ENCODE measurements at regions not wholly inside any gene's neighbourhood (a gene's known extent, or its start where the extent isn't known, plus 50 kb on each side); places are given as distances from the start of the nearest gene placed in this dataset.

DNA sequence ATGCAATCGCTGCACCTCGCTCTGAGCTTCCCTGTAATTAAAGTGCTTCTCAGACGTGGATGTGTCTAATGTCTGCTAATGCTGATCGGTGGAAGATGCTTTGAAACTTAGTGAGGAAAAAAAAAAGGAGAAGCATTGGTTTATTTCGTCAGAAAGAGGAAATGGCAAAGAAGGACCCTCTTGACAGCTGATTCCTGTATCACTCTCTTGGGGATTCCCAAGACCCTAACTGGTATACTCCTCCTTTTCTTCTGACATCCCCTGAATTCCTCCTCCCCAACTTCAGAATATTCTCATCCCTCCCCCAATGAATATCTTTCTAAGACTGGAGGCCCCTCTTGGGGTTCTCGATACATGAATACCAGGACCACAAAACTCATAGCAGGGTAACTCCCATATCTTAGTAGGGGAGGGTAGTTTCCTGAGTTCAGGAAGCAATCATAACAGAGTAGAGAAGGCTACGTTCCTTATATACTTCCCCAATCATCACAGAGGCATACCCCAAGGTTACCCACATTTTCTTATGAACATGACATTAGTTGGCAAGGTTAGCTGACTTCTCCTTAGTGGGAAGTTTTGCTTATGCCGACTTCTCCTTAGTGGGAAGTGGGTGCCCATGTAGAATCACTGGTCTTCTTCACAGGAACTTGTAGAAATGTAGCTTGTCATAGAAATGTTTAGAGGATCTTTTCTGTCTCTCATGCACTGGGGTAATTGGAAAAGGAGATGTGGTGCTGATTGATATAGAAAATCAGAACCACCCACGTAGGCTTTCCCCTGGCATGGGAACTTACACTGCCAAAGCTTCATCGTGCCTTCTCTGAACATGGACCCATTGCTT lies 63.8 kb upstream of the ATXN1 start:
- no peak for ATAC-seq (ENCODE audit: low read depth)
- intact Hi-C loops (cut with micrococcal nuclease), result no loop called here
- Histone ChIP-seq H2AK5ac (ENCODE audit: low read depth, low read length) (no peak overlapping the region), H2BK5ac (ENCODE audit: low read depth, low read length, poor library complexity, severe bottlenecking) (no peak overlapping the region), H2AK9ac (replicated peaks; ENCODE audit: low read depth, low read length, poor library complexity) (no peak overlapping the region), H3K27me3 (ENCODE audit: control insufficient read depth, insufficient read depth, low read length) (peaks cover 3% of the 10 kb centered on the region; the same call in 1 of the 2 replicates), H2AFZ (replicated peaks; ENCODE audit: low read length, poor library complexity) (no peak overlapping the region), H3K4me1 (ENCODE audit: control insufficient read depth, insufficient read depth, low read length) (no peaks in the 10 kb centered on the region), H3K56ac (ENCODE audit: extremely low read depth, insufficient read depth, low read length) (no peak overlapping the region), H3K36me3 (ENCODE audit: control insufficient read depth, insufficient read depth, low read length) (no peaks in the 10 kb centered on the region), H2BK120ac (ENCODE audit: low read depth, low read length) (no peak overlapping the region), H3K9me3 (ENCODE audit: control insufficient read depth, insufficient read depth, low read length) (no peaks in the 10 kb centered on the region), H3K23ac (ENCODE audit: low read depth, low read length) (no peak overlapping the region), H3K18ac (ENCODE audit: low read depth, low read length) (no peak overlapping the region), H3K4ac (ENCODE audit: low read depth, low read length) (no peak overlapping the region), H3K9me1 (ENCODE audit: insufficient read depth, low read length) (no peaks in the 10 kb centered on the region), H4K91ac (ENCODE audit: insufficient read depth, low read depth, low read length) (no peak overlapping the region), H3K27ac (ENCODE audit: insufficient read depth, low read length) (no peak overlapping the region), H4K8ac (ENCODE audit: low read depth in 2 of 2, low read length in 2 of 2) (no peak overlapping the region), H3K4me3 (ENCODE audit: insufficient read depth, low read depth, low read length) (no peak overlapping the region), H4K5ac (ENCODE audit: low read depth, low read length) (no peak overlapping the region), H2BK15ac (ENCODE audit: low read depth, low read length) (no peak overlapping the region), H3K14ac (replicated peaks; ENCODE audit: low read depth, low read length) (no peak overlapping the region), H2BK20ac (ENCODE audit: low read depth, low read length) (no peak overlapping the region), H3K79me1 (ENCODE audit: low read depth in 1 of 2, low read length in 2 of 2) (no peaks in the 10 kb centered on the region), H3K9ac (ENCODE audit: low read depth, low read length) (no peak overlapping the region), H3K4me2 (ENCODE audit: low read depth, low read length) (no peak overlapping the region), H4K20me1 (ENCODE audit: insufficient read depth, low read length) (no peaks in the 10 kb centered on the region)
- TF ChIP-seq, protein P1, sequence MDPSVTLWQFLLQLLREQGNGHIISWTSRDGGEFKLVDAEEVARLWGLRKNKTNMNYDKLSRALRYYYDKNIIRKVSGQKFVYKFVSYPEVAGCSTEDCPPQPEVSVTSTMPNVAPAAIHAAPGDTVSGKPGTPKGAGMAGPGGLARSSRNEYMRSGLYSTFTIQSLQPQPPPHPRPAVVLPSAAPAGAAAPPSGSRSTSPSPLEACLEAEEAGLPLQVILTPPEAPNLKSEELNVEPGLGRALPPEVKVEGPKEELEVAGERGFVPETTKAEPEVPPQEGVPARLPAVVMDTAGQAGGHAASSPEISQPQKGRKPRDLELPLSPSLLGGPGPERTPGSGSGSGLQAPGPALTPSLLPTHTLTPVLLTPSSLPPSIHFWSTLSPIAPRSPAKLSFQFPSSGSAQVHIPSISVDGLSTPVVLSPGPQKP (IDR thresholded peaks at IDR 0.05; ENCODE audit: borderline replicate concordance, low read depth, low read length), result no peak
- TF ChIP-seq MAZ (IDR thresholded peaks at IDR 0.05; ENCODE audit: borderline replicate concordance, low read depth, low read length) (no peak), NFE2L2 (IDR thresholded peaks at IDR 0.05; ENCODE audit: low read depth, low read length) (no peak), FOS (IDR thresholded peaks at IDR 0.05; ENCODE audit: low read depth, low read length) (no peak), RFX5 (IDR thresholded peaks at IDR 0.05; ENCODE audit: low read depth, low read length) (no peak), SMC3 (IDR thresholded peaks at IDR 0.05; ENCODE audit: low read depth, low read length) (no peak)
- BruUV-seq (replicated peaks), result no TSS peak
- in situ Hi-C loops (cut with MboI; ENCODE audit: low sequenced_read_pairs), result no loop called here
- DNase-seq, result no peak
- dilution Hi-C loops (cut with HindIII; ENCODE audit: low sequenced_read_pairs, unreplicated experiment), result no loop called here
- POLR2A ChIA-PET (ENCODE audit: unreplicated experiment), result no interaction called here
- CTCF ChIA-PET, result interaction anchor here (0.6 kb wide), 1 partner anchor 205 kb away, joined by 3 read pairs; no protein-coding TSS in a partner anchor
- WGBS, 2 experiments (ENCODE audit: extremely low coverage in 2 of 2, insufficient read length in 1 of 2), result no CpG with 5 or more reads among the region's 10 CpGs
